Hepatocyte (in vitro differentiated cells): ENCODE measurements at regions not wholly inside any gene's neighbourhood (a gene's known extent, or its start where the extent isn't known, plus 50 kb on each side); places are given as distances from the start of the nearest gene placed in this dataset.

ENCODE experiments used
- DNase-seq: peaks from one replicate; pipeline ENCODE4 v3.0.0-alpha.2; 2016; ENCODE audit warnings: low spot score
- H2AFZ ChIP-seq: fragments of 200-600 bp; sonication (generic); 2 replicates; pipeline ENCODE4 v1.6.0; 2016; ENCODE audit warnings: antibody characterized with exemption, mild to moderate bottlenecking
- H3K27ac ChIP-seq: fragments of 200-600 bp; sonication (generic); 2 replicates; pipeline ENCODE4 v1.5.1; 2016; ENCODE audit warnings: mild to moderate bottlenecking
- H3K27me3 ChIP-seq: fragments of 200-600 bp; sonication (generic); 2 replicates; pipeline ENCODE4 v1.6.1; 2016
- H3K36me3 ChIP-seq: fragments of 200-600 bp; sonication (generic); replicated peaks from 2 replicates; pipeline ENCODE4 v1.5.1; 2016; ENCODE audit warnings: low read depth; ENCODE audit not compliant: insufficient read depth
- H3K4me1 ChIP-seq: fragments of 200-600 bp; sonication (generic); 2 replicates; pipeline ENCODE4 v1.5.1; 2016; ENCODE audit warnings: mild to moderate bottlenecking, moderate library complexity; ENCODE audit not compliant: insufficient read depth
- H3K4me2 ChIP-seq: fragments of 200-600 bp; sonication (generic); 2 replicates; pipeline ENCODE4 v1.6.0; 2016
- H3K4me3 ChIP-seq: fragments of 200-600 bp; sonication (generic); 2 replicates; pipeline ENCODE4 v1.5.1; 2016; ENCODE audit warnings: mild to moderate bottlenecking
- H3K79me2 ChIP-seq: fragments of 200-600 bp; sonication (generic); 2 replicates; pipeline ENCODE4 v1.6.0; 2017; ENCODE audit warnings: mild to moderate bottlenecking
- H3K9me2 ChIP-seq: fragments of 200-600 bp; sonication (generic); replicated peaks from 2 replicates; pipeline ENCODE4 v1.6.0; 2017; ENCODE audit warnings: mild to moderate bottlenecking; ENCODE audit not compliant: insufficient read depth
- H3K9me3 ChIP-seq: fragments of 200-600 bp; sonication (generic); 2 replicates; pipeline ENCODE4 v1.5.1; 2016; ENCODE audit warnings: low read depth, mild to moderate bottlenecking
- H4K20me1 ChIP-seq: fragments of 200-600 bp; sonication (generic); 2 replicates; pipeline ENCODE4 v1.6.0; 2016; ENCODE audit warnings: mild to moderate bottlenecking; ENCODE audit not compliant: insufficient read depth, poor library complexity, severe bottlenecking
- CTCF ChIP-seq: fragments of 200-600 bp; sonication (generic); IDR thresholded peaks from 2 replicates; pipeline ENCODE4 v1.5.1; 2016; ENCODE audit warnings: antibody characterized with exemption, mild to moderate bottlenecking; ENCODE audit not compliant: poor library complexity
- EZH2 ChIP-seq: fragments of 200-600 bp; sonication (generic); IDR thresholded peaks from 2 replicates; pipeline ENCODE4 v1.6.1; 2016; ENCODE audit warnings: antibody characterized with exemption, mild to moderate bottlenecking, borderline replicate concordance
- EZH2phosphoT487 ChIP-seq: fragments of 200-600 bp; sonication (generic); IDR thresholded peaks from one replicate; pipeline ENCODE4 v1.6.1; 2018; ENCODE audit warnings: antibody characterized with exemption, mild to moderate bottlenecking, low read depth, moderate library complexity; ENCODE audit not compliant: unreplicated experiment, severe bottlenecking
- WGBS: methylation state at CpG from one replicate; pipeline ENCODE4 v1.1.6; 2016; ENCODE audit warnings: low lambda C conversion rate; ENCODE audit errors: missing lambda C conversion rate; 5-methylcytosine and 5-hydroxymethylcytosine counted together

GRCh38 chr6:102981490-102982015, 1588.0 kb downstream of the GRIK2 start:
- Histone ChIP-seq H3K9me3 (no peaks in the 10 kb centered on the region), H3K4me2 (no peak overlapping the region), H3K4me1 (peaks cover 4% of the 10 kb centered on the region), H3K36me3 (no peaks in the 10 kb centered on the region), H3K27me3 (no peaks in the 10 kb centered on the region), H3K79me2 (no peaks in the 10 kb centered on the region), H2AFZ (no peak overlapping the region), H3K27ac (no peak overlapping the region), H3K9me2 (no peaks in the 10 kb centered on the region), H4K20me1 (no peaks in the 10 kb centered on the region), H3K4me3 (no peak overlapping the region)
- WGBS = 47% methylated on average over 2 of the region's 2 CpGs
- DNase-seq = no peak
- TF ChIP-seq EZH2phosphoT487 (no peak), EZH2 (no peak), CTCF (no peak)

DNA sequence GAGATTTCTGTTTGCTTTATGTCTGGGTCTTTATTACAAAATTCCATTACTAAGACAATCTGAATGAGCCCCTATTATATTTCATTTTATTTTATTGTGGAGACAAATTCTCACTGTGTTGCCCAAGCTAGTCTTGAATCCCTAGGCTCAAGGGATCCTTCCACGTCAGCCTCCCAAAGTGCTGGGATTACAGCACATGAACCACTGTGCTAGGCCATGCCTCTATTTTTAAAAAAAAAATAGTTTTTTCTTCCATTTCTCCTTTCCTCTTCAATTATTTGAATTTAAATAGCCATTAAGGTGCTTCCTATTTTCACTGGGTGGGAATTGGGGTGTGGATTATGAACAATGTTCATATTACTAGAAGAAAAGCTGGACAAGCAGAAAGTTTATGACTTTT, 1587.4 kb downstream of the GRIK2 start:
- no peak overlapping the region for H3K27ac ChIP-seq
- no peaks in the 10 kb centered on the region for H3K79me2 ChIP-seq
- H3K4me3 ChIP-seq = no peak overlapping the region
- no peaks in the 10 kb centered on the region for H4K20me1 ChIP-seq
- H3K9me3 ChIP-seq = no peaks in the 10 kb centered on the region
- H3K4me1 ChIP-seq = peaks cover 4% of the 10 kb centered on the region
- WGBS = 83% methylated on average over 1 of the region's 1 CpG
- no peak for TF ChIP-seq EZH2phosphoT487
- TF ChIP-seq EZH2 = no peak
- DNase-seq = no peak
- H3K4me2 ChIP-seq = no peak overlapping the region
- no peaks in the 10 kb centered on the region for H3K36me3 ChIP-seq
- no peaks in the 10 kb centered on the region for H3K9me2 ChIP-seq
- no peaks in the 10 kb centered on the region for H3K27me3 ChIP-seq
- H2AFZ ChIP-seq = no peak overlapping the region

DNA sequence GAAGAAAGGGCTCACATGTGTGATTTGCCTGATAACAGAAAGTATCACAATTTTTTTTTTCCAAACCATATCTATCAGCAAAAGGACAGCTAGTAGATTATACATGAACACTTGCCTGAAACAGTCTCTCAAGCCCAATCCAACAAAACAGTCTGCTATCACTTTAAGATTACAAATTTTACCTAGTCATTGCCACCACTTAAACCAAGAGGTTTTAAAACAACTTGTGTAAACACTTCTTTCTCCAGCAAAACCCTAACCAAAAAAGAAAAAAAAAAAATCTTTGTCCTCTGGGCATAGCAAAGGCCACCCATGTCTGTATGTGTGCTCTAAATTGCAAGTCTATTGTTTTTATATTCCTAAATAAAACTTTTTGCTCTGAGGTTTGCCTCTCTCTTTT, 1568.4 kb downstream of the GRIK2 start:
- Histone ChIP-seq H3K4me1 (no peaks in the 10 kb centered on the region), H3K36me3 (no peaks in the 10 kb centered on the region), H2AFZ (no peak overlapping the region), H3K27ac (no peak overlapping the region), H3K79me2 (no peaks in the 10 kb centered on the region), H3K9me3 (no peaks in the 10 kb centered on the region), H3K4me3 (no peak overlapping the region), H3K4me2 (no peak overlapping the region), H3K27me3 (no peaks in the 10 kb centered on the region), H4K20me1 (no peaks in the 10 kb centered on the region), H3K9me2 (no peaks in the 10 kb centered on the region)
- no peak for TF ChIP-seq EZH2
- TF ChIP-seq CTCF = no peak
- no peak for TF ChIP-seq EZH2phosphoT487
- DNase-seq = no peak

DNA sequence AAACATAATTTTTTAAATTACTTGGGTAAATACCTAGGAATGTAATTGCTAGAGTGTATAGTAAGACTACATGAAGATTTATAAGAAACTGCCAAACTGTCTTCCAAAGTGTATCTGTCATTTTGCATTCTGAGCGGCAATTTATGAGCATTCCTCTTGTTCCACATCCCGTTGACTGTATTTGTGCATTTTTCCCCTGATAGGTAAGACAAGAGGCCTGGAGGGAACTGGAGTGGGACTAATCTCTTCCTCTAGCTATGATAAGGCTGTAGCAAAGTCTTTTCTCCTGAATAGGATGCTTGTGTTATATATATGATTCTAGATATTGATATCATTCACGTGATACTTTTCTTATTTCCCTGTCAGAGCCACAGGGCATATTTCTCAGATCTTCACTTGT, 1557.5 kb downstream of the GRIK2 start:
- no peaks in the 10 kb centered on the region for H3K36me3 ChIP-seq
- H3K27ac ChIP-seq = no peak overlapping the region
- WGBS = 56% methylated on average over 3 of the region's 3 CpGs
- H3K9me2 ChIP-seq = no peaks in the 10 kb centered on the region
- DNase-seq = no peak
- no peak overlapping the region for H3K4me2 ChIP-seq
- no peaks in the 10 kb centered on the region for H3K9me3 ChIP-seq
- no peak overlapping the region for H3K4me3 ChIP-seq
- TF ChIP-seq EZH2 (no peak), CTCF (no peak), EZH2phosphoT487 (no peak)
- H3K79me2 ChIP-seq = no peaks in the 10 kb centered on the region
- no peaks in the 10 kb centered on the region for H4K20me1 ChIP-seq
- H3K27me3 ChIP-seq = no peaks in the 10 kb centered on the region
- H2AFZ ChIP-seq = no peak overlapping the region
- no peaks in the 10 kb centered on the region for H3K4me1 ChIP-seq
